ENCODE measurements at regions not wholly inside any gene's neighbourhood (a gene's known extent, or its start where the extent isn't known, plus 50 kb on each side); places are given as distances from the start of the nearest gene placed in this dataset.

- no peak for TF ChIP-seq TAF1 (IDR thresholded peaks at IDR 0.05; ENCODE audit: borderline replicate concordance, insufficient read depth, low read length)
- TF ChIP-seq POLR2AphosphoS5 (IDR thresholded peaks at IDR 0.05; ENCODE audit: low read depth, low read length): no peak
Measured at GRCh38 chr17:77723071-77723908, 235.2 kb upstream of the TNRC6C start.

All from PFSK-1 (cell line).